ENCODE measurements at regions not wholly inside any gene's neighbourhood (a gene's known extent, or its start where the extent isn't known, plus 50 kb on each side); places are given as distances from the start of the nearest gene placed in this dataset.

DNA sequence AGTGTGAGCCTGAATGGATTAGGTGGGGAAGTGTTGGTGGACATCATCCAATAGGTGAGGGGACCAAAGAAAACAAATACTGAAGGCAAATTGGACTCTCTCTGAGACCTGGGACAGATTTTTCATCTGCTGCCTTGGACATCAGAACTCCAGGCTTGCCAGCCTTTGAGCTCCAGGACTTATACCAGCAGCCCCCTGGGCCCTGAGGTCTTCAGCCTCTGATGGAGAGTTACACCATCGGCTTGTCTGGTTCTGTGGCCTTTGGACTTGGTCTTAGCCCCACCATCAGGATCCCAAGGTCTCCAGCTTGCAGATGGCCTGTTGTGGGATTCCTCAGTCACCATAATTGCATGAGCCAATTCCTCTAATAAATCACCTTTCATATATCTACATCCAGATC lies 80.8 kb upstream of the SLC8A3 start:
- Histone ChIP-seq H3K27me3 (no peaks in the 10 kb centered on the region), H3K4me3 (no peak overlapping the region), H3K4me1 (replicated peaks in 1 of 2) (no peaks in the 10 kb centered on the region), H3K36me3 (replicated peaks in 1 of 2) (no peaks in the 10 kb centered on the region), H3K27ac (no peak overlapping the region), H3K9me3 (replicated peaks in 1 of 3) (no peaks in the 10 kb centered on the region)
- intact Hi-C loops (cut with DNase I) = no loop called here
- WGBS, 4 donors = 73 to 89% (median 76%) methylated on average over 1 of the region's 1 CpG
- TF ChIP-seq, protein P1, sequence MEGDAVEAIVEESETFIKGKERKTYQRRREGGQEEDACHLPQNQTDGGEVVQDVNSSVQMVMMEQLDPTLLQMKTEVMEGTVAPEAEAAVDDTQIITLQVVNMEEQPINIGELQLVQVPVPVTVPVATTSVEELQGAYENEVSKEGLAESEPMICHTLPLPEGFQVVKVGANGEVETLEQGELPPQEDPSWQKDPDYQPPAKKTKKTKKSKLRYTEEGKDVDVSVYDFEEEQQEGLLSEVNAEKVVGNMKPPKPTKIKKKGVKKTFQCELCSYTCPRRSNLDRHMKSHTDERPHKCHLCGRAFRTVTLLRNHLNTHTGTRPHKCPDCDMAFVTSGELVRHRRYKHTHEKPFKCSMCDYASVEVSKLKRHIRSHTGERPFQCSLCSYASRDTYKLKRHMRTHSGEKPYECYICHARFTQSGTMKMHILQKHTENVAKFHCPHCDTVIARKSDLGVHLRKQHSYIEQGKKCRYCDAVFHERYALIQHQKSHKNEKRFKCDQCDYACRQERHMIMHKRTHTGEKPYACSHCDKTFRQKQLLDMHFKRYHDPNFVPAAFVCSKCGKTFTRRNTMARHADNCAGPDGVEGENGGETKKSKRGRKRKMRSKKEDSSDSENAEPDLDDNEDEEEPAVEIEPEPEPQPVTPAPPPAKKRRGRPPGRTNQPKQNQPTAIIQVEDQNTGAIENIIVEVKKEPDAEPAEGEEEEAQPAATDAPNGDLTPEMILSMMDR (IDR thresholded peaks at IDR 0.05) = no peak
- TF ChIP-seq POLR2A (IDR thresholded peaks at IDR 0.05) = no peak
- DNase-seq = no peak

DNA sequence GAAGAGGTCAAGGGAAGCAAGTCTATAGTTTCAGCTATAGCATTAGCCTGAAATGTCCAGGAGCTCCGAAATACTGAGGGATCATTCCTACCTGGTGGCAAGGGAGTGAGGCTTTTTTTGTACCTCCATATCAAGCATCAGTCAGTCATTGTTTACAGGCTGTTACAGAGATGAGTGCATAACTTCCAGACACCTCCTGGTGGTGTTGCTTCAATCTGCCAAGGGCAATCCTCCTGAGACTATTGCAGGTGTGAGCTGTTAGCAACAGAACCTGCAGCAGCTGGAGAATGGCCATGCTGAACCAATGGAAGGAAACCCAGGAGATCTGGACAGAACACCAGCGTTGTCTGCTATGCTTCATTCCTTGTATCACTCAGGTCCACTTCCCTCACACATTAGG lies 80.0 kb upstream of the SLC8A3 start:
- WGBS, 4 donors = 65 to 79% (median 73%) methylated on average over 2 of the region's 2 CpGs
- intact Hi-C loops (cut with DNase I) = no loop called here

DNA sequence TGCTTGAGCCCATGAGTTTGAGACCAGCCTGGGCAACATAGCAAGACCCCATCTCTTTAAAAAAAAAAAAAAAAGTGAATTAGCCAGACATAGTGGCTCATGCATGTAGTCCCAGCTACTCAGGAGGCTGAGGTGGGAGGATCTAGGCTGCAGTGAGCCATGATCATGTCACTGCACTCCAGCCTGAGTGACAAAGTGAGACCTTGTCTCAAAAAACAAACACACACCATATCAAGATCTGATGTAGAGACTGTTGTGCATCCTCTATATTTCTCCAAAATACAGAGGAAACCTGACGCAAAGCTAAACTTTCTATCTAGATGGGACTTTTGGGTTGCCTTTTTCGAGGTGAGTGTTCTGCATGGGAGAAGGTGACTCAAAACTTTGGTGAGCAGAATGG lies 77.4 kb upstream of the SLC8A3 start:
- Histone ChIP-seq H3K36me3 (replicated peaks in 1 of 2) (no peaks in the 10 kb centered on the region), H3K4me3 (no peak overlapping the region), H3K4me1 (replicated peaks in 1 of 2) (no peaks in the 10 kb centered on the region), H3K27ac (no peak overlapping the region), H3K27me3 (peaks cover 3% of the 10 kb centered on the region), H3K9me3 (replicated peaks in 1 of 3) (no peaks in the 10 kb centered on the region)
- WGBS, 4 donors = 73 to 94% (median 78%) methylated on average over 2 of the region's 2 CpGs
- TF ChIP-seq, protein P1 (IDR thresholded peaks at IDR 0.05) = no peak
- TF ChIP-seq POLR2A (IDR thresholded peaks at IDR 0.05) = no peak
- intact Hi-C loops (cut with DNase I) = no loop called here
- no peak for DNase-seq

More for the DNA sequence above, 80.0 kb upstream of the SLC8A3 start:
- Histone ChIP-seq H3K27ac (no peak overlapping the region), H3K4me1 (replicated peaks in 1 of 2) (no peaks in the 10 kb centered on the region), H3K27me3 (peaks cover 3% of the 10 kb centered on the region), H3K4me3 (no peak overlapping the region), H3K36me3 (replicated peaks in 1 of 2) (no peaks in the 10 kb centered on the region), H3K9me3 (replicated peaks in 1 of 3) (no peaks in the 10 kb centered on the region)
- DNase-seq = no peak
- TF ChIP-seq POLR2A (IDR thresholded peaks at IDR 0.05) = no peak
- TF ChIP-seq, protein P1 (IDR thresholded peaks at IDR 0.05) = no peak

DNA sequence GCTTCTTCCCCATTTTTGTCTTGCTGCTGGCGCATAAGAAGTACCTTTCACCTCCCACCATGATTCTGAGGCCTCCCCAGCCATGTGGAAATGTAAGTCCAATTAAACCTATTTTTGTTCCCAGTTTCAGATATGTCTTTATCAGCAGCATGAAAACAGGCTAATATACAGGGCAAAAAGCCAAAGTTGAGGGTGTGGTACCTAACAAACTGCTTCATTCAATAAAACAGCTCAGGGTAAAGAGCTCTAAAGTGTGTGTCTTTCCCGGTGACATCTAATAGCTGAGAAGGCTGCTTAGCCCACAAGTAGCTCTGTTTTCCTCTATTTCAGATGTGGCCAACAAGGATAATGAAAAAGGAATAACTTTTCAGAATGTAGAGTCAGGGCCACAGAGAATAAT lies 76.7 kb upstream of the SLC8A3 start:
- no peak for TF ChIP-seq POLR2A (IDR thresholded peaks at IDR 0.05)
- TF ChIP-seq, protein P1 (IDR thresholded peaks at IDR 0.05) = no peak
- H3K4me1 ChIP-seq (replicated peaks in 1 of 2) = no peaks in the 10 kb centered on the region
- no peak overlapping the region for H3K27ac ChIP-seq
- WGBS, 4 donors = 91 to 100% (median 94%) methylated on average over 2 of the region's 2 CpGs
- H3K9me3 ChIP-seq (replicated peaks in 1 of 3) = no peaks in the 10 kb centered on the region
- H3K36me3 ChIP-seq (replicated peaks in 1 of 2) = no peaks in the 10 kb centered on the region
- no peak for DNase-seq
- intact Hi-C loops (cut with DNase I) = no loop called here
- H3K4me3 ChIP-seq = no peak overlapping the region
- H3K27me3 ChIP-seq = peaks cover 3% of the 10 kb centered on the region
